Fibroblast of lung (primary cell): ENCODE measurements at regions not wholly inside any gene's neighbourhood (a gene's known extent, or its start where the extent isn't known, plus 50 kb on each side); places are given as distances from the start of the nearest gene placed in this dataset.
"Not testable (repeated sequence)": the region's sequence is repeated elsewhere in the genome, so short reads cannot be mapped to it uniquely, and the experiment has no call there.

Experiments
- DNase-seq, 2 donors: peaks; one replicate each; pipeline versions ENCODE4 v3.0.0 to v3.0.0-alpha.2; 2010; ENCODE audit warnings: low read depth in 2 of 2
- H2AFZ ChIP-seq: 2 replicates; pipeline ENCODE4 v1.5.1; 2012; ENCODE audit warnings: low read length, control low read depth, inconsistent platforms
- H3K27ac ChIP-seq: 2 replicates; pipeline ENCODE4 v1.5.1; 2011; ENCODE audit warnings: low read length, control low read depth; ENCODE audit not compliant: insufficient read depth
- H3K27me3 ChIP-seq: 2 replicates; pipeline ENCODE4 v1.5.1; 2011; ENCODE audit warnings: mild to moderate bottlenecking, low read length; ENCODE audit not compliant: control insufficient read depth, insufficient read depth
- H3K36me3 ChIP-seq: 2 replicates; pipeline ENCODE4 v1.5.1; 2011; ENCODE audit warnings: low read length; ENCODE audit not compliant: control insufficient read depth, insufficient read depth
- H3K4me1 ChIP-seq: 2 replicates; pipeline ENCODE4 v1.5.1; 2011; ENCODE audit warnings: low read length; ENCODE audit not compliant: control insufficient read depth, insufficient read depth; ENCODE audit errors: extremely low read depth
- H3K4me2 ChIP-seq: 2 replicates; pipeline ENCODE4 v1.5.1; 2011; ENCODE audit warnings: low read length, control low read depth; ENCODE audit not compliant: insufficient read depth; ENCODE audit errors: extremely low read depth
- H3K4me3 ChIP-seq, 4 experiments: fragments of 200-600 bp in 1 of 4; sonication (generic) in 1 of 4; replicated peaks in 1 of 4; 2 replicates each; pipeline ENCODE4 v1.5.1; 2011 to 2016; ENCODE audit warnings: low read length in 4 of 4, low read depth in 3 of 4, mild to moderate bottlenecking in 3 of 4, control low read depth in 2 of 4, inconsistent platforms in 1 of 4, mixed read lengths in 1 of 4; ENCODE audit not compliant: insufficient read depth in 1 of 4; ENCODE audit errors: control extremely low read depth in 1 of 4
- H3K79me2 ChIP-seq: 2 replicates; pipeline ENCODE4 v1.5.1; 2012; ENCODE audit warnings: mild to moderate bottlenecking, low read length, inconsistent platforms; ENCODE audit not compliant: control insufficient read depth, insufficient read depth
- H3K9ac ChIP-seq: 2 replicates; pipeline ENCODE4 v1.5.1; 2011; ENCODE audit warnings: mild to moderate bottlenecking, low read length, control low read depth; ENCODE audit not compliant: insufficient read depth
- H3K9me3 ChIP-seq: 2 replicates; pipeline ENCODE4 v1.5.1; 2012; ENCODE audit warnings: low read depth, low read length; ENCODE audit not compliant: control insufficient read depth, insufficient read depth
- H4K20me1 ChIP-seq: 2 replicates; pipeline ENCODE4 v1.5.1; 2011; ENCODE audit warnings: low read length; ENCODE audit not compliant: control insufficient read depth, insufficient read depth; ENCODE audit errors: extremely low read depth
- EZH2 ChIP-seq: IDR thresholded peaks from 2 replicates; pipeline ENCODE4 v1.5.1; 2012; ENCODE audit warnings: low read length, control low read depth, mild to moderate bottlenecking; ENCODE audit errors: missing control alignments
- TF ChIP-seq, protein P1 (sequence below), 2 donors: IDR thresholded peaks in 1 of 2; conservative IDR thresholded peaks in 1 of 2; 1 replicate in 1 of 2; 2 replicates in 1 of 2; pipeline ENCODE4 v1.5.1; 2011 to 2012; ENCODE audit warnings: low read length in 2 of 2, control low read depth in 1 of 2, inconsistent platforms in 1 of 2, low read depth in 1 of 2, mild to moderate bottlenecking in 1 of 2

GRCh38 chr12:31899109-31899508 lies 60.1 kb upstream of the RESF1 start:
- TF ChIP-seq, protein P1, sequence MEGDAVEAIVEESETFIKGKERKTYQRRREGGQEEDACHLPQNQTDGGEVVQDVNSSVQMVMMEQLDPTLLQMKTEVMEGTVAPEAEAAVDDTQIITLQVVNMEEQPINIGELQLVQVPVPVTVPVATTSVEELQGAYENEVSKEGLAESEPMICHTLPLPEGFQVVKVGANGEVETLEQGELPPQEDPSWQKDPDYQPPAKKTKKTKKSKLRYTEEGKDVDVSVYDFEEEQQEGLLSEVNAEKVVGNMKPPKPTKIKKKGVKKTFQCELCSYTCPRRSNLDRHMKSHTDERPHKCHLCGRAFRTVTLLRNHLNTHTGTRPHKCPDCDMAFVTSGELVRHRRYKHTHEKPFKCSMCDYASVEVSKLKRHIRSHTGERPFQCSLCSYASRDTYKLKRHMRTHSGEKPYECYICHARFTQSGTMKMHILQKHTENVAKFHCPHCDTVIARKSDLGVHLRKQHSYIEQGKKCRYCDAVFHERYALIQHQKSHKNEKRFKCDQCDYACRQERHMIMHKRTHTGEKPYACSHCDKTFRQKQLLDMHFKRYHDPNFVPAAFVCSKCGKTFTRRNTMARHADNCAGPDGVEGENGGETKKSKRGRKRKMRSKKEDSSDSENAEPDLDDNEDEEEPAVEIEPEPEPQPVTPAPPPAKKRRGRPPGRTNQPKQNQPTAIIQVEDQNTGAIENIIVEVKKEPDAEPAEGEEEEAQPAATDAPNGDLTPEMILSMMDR (conservative IDR thresholded peaks at IDR 0.05 in 1 of 2, IDR thresholded peaks at IDR 0.05 in 1 of 2; ENCODE audit: low read depth in 1 of 2, low read length in 2 of 2): no peak
- no peak for TF ChIP-seq EZH2
- no peaks in the 10 kb centered on the region for H3K4me1 ChIP-seq

DNA sequence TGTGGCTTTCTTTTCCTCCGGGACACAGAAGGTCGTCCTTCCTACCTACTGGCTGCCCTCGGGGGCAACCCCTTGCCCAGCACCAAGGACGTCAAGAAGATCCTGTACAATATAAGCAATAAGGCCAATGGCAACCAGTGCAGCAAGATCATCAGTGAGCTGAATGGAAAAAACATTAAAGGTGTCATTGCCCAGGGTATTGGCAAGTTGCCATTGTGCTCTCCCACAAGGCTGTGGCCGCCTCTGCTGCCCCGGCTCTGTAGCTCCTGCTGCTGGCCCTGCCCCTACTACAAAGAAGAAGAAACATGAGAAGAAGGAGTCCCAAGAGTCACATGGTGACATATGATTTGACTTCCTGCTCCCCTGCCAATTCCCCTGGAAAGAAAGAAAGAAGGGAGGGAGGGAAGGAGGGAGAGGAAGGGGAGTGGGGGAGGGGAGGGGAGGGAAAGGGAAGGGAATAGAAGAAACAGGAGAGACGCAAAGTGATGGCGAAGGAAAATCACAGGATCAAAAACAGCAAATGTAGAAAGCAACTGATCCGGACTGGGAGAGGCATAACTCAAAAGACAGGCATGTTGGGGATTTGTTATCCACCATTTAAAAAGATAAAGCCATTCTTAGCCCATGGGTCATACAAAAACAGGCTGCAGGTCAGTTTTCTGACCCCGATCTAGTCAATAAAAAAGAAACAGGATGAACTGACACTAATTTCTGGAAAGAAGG lies 61.3 kb upstream of the RESF1 start:
- H3K4me2 ChIP-seq: no peak overlapping the region
- H3K27ac ChIP-seq: no peak overlapping the region
- no peaks in the 10 kb centered on the region for H4K20me1 ChIP-seq
- H3K4me1 ChIP-seq: no peaks in the 10 kb centered on the region
- DNase-seq: peak in 1 of 2 donors; percentile 50
- no peaks in the 10 kb centered on the region for H3K36me3 ChIP-seq
- no peak for TF ChIP-seq EZH2
- TF ChIP-seq, protein P1 (conservative IDR thresholded peaks at IDR 0.05 in 1 of 2, IDR thresholded peaks at IDR 0.05 in 1 of 2; ENCODE audit: low read depth in 1 of 2, low read length in 2 of 2): no peak
- H2AFZ ChIP-seq: no peak overlapping the region
- no peaks in the 10 kb centered on the region for H3K79me2 ChIP-seq
- no peak overlapping the region for H3K4me3 ChIP-seq
- H3K9ac ChIP-seq: no peak overlapping the region
- H3K9me3 ChIP-seq: no peaks in the 10 kb centered on the region
- H3K27me3 ChIP-seq: no peaks in the 10 kb centered on the region

More at GRCh38 chr12:31899109-31899508, 60.1 kb upstream of the RESF1 start:
- H3K9me3 ChIP-seq: no peaks in the 10 kb centered on the region
- no peaks in the 10 kb centered on the region for H3K36me3 ChIP-seq
- H3K4me3 ChIP-seq: no peak overlapping the region
- DNase-seq: no peak
- no peak overlapping the region for H2AFZ ChIP-seq
- H4K20me1 ChIP-seq: no peaks in the 10 kb centered on the region
- H3K9ac ChIP-seq: no peak overlapping the region
- H3K27ac ChIP-seq: no peak overlapping the region
- no peak overlapping the region for H3K4me2 ChIP-seq
- H3K79me2 ChIP-seq: no peaks in the 10 kb centered on the region
- no peaks in the 10 kb centered on the region for H3K27me3 ChIP-seq

- not testable (repeated sequence) for H3K27me3 ChIP-seq, H3K79me2 ChIP-seq, H3K9ac ChIP-seq, H3K4me1 ChIP-seq, H3K36me3 ChIP-seq, H2AFZ ChIP-seq, H3K4me3 ChIP-seq, H3K9me3 ChIP-seq, DNase-seq, H3K27ac ChIP-seq, H3K4me2 ChIP-seq, H4K20me1 ChIP-seq
These were observed 62.1 kb upstream of the RESF1 start for GRCh38 chr12:31897092-31897491.
